NCI-H187 treated with DMSO at 0.1 percent for 48 hours (cell line): ENCODE measurements at regions not wholly inside any gene's neighbourhood (a gene's known extent, or its start where the extent isn't known, plus 50 kb on each side); places are given as distances from the start of the nearest gene placed in this dataset.

Experiments used
- DNase-seq: peaks from one replicate; lab custom pipeline; 2025; lab: John Stamatoyannopoulos, UW

DNA sequence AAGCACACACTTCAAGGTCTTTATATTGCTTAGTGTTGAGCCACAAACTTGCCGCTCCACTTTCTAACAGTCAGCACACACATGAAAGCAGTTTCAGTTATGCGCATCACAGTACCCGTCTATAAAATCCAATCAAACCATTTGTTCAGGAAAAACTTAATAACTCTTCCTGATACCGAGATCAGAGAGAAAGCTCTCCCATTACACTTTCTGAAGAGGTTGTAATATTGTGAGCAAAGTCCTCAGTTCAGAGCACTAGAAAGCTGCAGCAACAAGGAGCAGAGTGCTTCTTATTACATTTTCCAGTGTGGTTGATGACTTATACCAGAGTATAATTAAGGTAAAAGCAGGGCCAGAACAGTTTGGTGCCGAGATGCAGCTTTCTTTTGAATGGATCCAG is 102.8 kb upstream of the F3 start:
- no peak for DNase-seq

DNA sequence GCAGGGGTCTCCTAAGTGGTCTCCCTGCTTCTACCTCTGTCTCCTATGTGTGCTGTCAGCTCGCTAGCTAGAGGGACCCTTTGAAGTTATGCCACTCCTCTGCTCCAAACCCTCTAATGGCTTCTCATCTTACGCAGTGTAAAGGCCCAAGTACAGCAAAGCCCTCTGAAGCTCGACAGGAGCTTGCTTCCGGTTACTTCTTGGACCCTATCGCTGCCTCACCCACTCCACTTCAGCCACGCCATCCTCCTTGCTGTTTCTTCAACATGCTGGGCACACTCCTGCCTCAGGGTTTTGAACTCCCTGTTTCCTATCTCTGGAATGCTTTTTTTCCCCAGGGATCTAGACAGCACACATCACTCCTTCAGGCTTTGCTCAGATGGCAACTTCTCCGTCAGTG is 102.3 kb upstream of the F3 start:
- no peak for DNase-seq

DNA sequence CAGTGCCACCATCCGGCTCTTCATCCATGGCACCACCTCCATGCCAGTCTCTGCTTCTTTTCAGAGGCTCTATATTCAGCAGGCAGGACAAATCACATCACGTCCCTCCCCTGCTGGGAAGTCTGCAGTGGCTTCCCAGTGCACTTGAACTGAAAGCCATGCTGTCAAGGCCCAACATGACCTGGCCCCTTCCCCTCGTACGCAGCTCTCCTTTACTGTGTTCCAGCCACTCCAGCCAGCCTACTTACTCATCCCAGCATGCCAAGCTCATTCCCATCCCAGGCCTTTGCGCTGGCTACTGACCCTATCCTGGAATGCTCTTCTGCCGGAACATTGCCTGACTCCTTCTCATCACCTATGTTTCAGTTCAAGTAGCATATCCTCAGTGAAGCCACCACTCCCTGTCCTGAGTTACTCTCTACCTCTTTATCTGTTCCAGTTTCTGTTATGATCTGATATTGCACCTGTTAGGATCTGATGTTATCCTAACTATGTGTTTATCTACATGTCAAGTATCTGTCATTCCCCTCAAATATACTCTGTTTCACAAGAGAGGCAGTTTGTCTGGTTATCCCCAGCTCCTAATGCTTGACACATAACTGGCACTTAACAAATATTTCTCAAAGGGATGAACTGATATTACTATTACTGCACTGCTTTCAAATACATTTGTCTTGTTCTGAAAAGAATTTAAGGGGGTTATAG is 101.2 kb upstream of the F3 start:
- DNase-seq, result no peak

DNA sequence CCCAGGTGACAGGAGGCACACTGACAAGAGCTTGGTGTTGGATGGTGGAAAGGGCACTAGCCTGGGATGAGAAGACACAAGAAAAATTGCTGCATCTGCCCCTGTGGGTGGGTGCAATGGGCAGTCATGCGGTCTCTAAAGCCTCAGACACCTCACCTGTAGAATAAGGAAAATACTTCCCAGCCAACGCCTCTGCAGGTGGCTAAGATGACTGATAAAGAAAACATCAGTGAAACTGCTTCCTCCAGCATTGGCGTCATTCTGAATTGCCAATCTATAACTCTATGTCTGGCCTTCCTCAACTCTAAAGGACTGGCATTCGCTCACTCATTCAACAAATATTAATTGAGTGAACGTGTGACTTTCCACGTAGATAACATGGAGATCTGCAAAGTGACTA is 100.4 kb upstream of the F3 start:
- no peak for DNase-seq

DNA sequence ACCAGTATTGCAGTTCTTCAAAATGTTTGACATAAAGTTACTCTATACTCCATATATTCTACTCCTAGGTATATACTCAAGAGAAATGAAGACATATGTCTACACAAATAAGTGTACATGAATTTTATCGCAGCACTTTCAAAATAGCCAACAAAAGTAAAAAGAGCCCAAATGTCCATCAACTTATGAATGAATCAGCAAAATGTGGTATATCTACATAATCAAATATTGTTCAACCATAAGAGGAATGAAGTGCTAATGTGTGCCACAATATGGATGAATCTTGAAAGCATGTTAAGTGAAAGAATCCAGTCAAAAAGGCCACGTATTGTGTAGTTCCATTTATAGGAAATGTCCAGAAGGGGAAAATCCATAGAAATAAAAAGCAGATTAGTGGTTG is 98.6 kb upstream of the F3 start:
- DNase-seq, result no peak

DNA sequence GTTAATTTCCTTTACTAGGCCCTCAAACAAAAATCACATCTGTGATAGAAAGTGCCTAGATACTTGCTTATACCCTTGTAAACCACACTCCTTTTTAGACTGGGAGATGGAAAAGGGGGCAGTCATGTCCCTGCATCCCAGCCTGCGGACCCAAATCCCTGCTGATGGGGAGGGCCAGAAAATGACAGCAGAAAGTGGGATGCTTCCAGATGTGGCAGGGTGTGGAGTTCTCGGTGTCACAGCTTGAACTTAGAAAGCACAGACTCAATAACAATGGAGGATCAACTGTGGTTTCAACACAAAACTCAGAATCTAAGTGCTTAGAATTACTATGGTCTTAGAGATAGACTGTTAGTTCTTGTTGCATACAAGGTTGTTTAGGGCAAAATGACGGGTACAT is 95.6 kb upstream of the F3 start:
- DNase-seq, result no peak

DNA sequence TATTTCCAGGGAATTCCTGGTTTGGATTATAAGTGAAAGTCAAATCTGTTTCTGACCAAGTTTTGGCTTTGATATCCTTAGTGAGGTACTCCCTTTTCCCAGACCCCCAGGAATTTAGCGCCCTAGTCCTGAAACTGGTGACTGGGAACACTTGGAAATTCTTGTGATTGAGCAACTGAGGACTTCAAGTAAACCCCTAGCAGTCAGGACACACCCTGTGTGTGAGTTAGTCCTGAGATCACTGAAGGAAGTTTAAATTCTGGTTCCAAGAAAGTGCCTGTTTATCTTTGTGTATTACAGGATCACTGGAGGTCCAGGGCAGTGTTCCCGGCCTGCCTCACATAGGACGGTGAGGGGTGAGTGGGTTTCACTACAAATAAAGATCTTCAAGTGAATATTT is 95.1 kb upstream of the F3 start:
- no peak for DNase-seq

DNA sequence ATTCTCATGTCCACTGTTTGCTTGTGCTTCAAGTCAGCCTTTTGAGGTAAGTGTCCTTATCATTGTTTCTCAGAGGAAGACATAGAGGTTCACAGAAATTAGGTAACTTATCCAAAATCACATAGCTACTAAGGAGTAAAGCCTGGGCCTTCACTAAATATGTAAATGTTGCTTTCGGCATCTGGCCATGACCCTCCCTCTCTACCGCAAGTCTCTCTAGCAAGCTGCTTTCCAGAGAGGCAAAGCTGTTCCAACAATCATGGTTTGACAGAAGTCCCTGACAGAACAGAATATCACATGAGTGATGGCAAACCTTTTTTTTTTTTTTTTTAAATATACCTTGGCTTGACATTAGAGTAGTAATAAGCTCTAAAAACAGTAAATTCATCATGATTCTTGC is 94.5 kb upstream of the F3 start:
- no peak for DNase-seq

DNA sequence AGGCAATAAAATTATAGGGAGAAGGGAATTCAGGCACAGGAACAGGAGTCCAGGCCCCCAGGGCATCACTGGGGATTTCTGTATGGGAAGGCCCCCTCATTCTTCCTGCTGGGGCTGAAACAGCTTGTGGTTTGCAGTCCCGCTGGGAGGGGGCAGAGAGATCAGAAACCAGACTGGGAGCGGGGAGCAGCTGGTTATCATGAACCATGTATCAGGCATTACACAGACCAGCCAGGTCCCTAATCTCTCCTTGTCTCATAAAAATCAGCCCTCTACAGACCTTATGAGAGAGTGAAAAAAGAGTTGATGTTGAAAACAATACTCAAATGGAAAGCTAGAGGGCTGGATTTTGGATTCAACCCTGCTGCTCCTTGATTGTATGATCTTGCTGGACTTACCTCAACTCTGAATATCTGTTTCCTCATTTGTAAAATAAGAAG is 93.4 kb upstream of the F3 start:
- no peak for DNase-seq

DNA sequence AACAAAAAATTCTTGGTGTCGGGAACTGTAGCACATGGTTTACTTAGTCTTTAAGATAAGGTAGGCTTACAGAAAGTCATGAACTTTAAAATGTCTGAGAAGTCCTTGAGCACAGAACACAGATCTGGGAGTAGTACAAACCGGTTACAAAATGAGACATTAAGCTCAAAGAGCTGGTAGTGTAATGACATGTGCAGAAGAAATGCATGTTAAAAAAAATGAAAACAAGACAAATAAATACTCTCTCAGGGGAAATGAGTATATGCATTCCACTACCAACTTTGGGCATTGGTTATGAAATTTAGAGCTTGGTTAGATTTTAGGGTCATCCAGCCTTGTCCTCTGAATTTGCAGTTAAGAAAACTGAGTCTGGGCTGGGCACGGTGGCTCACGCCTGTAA is 91.5 kb upstream of the F3 start:
- no peak for DNase-seq

DNA sequence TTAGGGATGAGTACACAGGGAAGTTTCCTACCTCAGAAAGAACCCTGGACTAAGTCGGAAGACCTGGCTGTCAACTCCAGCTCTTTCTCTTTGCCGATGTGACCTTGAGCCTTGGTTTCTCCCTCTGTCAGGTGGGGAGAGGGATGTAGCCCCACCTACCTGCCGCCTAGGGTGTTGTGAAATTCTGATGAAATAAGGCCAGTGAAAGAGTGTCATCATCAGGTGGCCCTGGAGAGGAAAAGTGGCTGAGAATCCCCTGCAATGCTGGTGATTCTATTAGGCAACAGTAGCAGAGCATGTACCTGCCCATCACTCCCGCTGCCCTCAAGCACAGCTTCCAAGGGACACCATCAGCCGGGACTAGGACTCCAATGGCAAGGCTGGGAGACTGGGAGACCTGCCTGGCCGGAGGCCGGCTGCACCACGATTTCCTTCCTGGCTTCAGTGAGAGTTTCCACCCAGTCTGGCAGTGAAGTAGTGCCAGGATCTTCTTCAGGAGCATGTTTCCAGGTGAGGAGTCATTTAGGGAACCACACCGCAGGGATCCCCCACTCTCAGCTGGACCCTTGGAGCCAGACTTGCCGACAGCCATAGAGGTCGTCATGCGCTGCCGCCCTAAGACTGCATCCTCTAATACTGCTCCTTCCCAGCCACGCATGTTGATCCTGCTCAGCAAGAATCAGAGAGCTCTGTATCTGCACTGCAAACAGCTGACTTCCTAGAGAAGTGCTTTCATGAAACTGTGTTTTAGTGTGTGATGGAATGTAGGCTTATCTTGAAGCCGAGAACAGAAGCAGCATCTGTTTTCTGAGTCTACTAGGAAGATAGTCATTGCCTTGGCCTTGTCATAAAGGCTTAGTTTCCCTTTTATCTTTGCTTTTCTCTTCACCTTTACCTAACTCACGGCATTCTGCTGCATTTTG is 88.0 kb upstream of the F3 start:
- no peak for DNase-seq

DNA sequence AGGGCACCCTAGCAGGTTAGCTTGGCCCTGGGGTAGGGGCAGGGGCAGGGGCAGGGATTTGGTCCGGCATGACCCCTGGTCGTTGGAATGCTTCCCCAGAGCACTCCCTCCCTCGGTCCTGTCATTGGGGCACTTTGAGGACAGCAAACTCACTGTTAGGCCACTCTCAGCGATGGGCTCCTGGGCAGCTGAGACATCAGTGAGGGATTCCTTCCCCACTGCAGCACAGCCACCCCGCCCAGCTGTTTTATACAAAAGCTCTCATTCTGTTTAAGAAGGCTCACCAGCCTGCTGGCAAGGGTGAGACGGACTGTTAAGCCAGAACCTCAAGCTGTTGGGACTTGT is 86.9 kb upstream of the F3 start:
- no peak for DNase-seq

DNA sequence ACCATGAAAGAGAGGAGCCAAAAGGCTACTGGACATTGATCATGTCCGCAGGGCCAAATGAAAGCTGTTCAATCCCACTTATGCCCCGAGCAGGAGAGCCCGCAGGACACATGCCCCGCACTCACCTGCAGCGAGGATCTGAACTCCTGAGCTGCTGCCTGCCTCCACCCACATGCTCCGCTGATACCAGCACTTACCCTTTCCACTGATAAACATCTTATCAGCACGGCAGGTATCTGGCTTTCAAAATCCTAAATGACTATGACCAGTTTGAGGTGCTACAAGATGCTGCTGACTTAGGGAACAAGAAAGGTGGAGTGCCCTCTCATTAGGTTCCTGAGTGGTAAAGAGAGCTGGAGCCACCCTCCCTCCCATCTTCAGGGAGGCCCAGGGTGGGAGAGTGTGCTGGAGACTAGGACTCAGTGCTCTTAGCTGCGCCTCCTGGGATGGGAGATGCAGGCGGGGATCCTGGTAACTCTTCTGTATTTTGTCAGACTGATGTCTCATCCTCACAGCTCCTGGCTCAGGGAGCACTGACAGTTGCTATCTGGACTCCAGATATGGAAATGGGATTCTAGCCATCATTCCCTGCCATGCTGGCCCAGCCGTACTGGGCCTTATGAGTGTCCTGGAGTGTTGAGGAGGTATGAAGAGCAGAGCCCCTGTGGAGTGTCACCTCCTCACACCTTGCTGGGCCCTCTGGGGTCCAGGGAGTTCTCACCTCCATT is 86.4 kb upstream of the F3 start:
- DNase-seq, result no peak

DNA sequence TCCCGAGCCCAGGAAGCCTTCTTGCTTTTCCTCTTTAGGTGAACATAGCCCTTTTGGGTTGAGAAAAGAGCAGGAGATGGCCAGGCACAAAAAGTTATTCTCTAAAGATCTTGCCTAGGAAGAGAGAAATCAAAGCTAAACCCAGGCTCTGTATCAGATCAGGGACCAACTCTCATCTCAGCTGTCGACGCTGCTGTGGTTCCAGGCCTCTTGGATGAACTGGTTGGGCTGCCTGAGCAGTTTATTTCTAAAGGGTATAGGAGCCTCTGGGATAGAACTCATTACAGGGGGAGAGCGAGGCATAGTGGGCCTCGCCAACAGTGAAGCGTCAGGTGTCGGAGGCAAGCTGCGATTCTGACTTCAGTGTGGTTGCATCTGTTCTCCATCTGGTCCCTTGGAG is 82.6 kb upstream of the F3 start:
- no peak for DNase-seq

DNA sequence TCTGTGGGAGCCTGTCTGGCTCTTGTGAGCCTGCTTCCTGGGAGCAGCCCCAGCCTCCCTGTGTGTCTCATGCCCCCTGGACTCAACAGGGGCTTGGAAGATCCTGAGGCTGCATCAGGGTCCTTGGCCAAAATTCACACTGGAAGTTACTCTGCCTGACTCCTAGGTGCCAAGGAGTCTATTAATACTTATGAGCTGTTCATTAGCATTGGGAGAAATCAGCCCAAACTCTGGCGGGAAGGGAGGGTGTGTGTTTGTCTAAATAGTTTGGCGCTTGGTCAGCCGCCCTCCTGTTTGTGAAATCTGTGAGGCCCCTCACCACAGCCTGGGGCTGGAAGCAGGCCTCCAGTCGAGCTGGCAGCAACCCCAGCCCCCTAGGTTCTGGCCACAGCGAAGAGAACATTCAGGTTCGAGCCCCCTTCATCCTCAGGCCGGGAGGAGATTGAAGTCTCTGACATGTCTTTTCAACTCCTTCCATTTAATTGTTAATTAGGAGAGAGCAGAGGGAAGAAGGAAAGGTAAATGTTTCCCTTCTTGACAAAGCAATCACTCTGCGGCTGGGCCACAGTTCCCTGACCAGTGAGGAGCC is 82.1 kb upstream of the F3 start:
- no peak for DNase-seq

DNA sequence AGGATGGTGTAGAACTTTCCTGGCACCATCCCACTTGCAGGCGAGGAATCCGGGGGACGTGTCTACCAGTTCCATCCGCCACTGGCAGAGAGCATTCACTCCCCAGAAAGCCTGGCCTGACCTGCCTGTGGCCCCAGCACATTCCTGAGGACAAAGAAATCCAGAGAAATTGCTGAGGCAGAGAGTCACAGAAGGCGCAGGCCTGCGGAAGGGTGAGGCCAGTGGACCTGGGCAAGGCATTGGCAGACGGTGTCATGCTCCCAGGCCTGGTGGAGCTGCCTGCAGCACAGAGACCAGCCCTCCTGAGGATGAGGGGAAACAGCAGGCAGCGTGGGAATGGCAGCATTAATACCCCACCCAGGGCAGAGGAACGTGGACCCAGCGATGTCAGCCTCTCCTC is 81.2 kb upstream of the F3 start:
- DNase-seq, result no peak

DNA sequence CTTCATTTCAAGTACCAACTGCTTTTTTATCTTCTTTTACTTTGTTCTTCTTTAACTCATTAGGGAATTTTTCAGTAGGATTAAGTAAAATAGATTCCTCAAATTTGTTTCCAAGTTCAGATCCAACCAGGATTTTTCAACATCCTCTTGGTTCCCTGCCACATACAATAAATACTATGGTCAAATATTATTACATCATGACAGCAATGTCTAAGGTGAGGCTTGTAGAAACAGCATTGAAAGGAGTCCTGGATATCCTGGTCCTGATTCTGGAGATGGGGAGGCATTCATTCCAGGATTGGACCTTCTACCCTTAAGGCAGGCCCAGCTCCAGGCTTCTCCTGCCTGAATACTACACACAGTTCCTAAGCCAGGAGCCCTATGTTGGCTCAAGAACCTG is 80.2 kb upstream of the F3 start:
- DNase-seq, result no peak

DNA sequence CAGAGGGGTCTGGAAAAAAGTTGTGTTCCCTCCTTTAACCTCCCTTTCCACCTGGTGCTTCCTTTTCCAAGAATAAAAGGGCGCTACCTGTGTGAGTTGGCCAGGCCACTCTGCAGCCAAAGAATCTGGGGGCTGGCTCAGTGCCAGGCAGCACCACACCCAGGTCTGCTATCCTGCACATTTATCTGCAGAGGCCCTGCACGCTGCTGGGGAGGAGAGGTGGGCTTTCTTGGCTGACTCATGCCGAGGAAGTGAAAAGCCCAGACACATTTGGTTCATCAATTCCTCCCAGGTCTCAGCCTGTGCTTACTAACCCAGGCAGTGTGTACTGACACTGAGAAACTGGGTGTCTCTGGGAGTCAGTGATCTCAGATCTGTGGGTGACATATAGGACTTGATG is 79.8 kb upstream of the F3 start:
- no peak for DNase-seq

DNA sequence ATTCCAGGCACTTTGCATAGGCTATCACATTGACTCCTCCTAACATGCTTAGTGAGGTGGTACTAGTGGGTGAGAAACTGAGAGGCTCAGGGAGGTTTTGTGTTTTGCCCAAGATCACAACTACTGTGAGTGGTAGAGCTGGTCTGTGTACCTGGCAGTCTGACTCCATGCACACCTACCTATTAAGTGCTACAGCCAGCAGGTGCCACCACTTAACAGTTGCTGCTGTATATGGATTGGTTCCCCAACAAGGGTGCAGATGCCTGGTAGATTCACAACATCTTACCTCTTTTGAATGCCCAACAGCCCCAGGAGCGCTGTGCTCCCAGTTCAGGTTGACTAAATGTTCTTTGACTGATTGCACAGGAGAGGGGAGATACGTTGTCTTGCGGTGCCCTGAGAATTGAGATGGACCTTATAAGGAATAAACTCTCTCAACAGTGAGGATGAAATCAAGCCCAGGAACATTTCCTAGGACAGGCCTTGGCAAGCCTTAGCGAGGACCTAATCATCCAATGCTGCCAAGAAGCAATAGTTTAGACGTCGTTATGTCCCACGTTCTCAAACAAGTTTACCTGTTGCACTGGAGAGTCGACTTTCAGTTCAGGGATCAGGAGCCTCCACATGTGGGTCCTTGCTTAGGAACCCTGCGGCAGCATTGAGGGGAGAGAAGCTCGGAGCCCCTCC is 78.9 kb upstream of the F3 start:
- no peak for DNase-seq

DNA sequence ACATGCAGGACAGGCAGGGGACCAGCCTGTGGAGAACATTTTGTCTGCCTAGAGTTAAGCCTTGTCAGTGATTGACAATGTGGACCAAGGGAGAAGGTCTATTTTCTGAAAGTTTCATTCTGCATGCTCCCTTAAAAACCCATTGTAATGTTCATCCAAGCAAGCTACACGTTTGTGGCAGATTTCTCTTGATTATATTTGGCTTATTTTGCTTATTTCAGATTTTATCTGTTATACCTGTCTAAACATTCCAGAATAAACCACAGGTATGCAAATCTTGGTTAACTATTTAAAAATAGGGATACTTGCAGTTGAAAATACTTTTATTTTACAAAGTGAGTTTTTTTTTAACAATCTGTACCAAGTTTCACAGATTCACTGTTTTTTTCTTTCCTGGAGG is 78.2 kb upstream of the F3 start:
- DNase-seq, result no peak

DNA sequence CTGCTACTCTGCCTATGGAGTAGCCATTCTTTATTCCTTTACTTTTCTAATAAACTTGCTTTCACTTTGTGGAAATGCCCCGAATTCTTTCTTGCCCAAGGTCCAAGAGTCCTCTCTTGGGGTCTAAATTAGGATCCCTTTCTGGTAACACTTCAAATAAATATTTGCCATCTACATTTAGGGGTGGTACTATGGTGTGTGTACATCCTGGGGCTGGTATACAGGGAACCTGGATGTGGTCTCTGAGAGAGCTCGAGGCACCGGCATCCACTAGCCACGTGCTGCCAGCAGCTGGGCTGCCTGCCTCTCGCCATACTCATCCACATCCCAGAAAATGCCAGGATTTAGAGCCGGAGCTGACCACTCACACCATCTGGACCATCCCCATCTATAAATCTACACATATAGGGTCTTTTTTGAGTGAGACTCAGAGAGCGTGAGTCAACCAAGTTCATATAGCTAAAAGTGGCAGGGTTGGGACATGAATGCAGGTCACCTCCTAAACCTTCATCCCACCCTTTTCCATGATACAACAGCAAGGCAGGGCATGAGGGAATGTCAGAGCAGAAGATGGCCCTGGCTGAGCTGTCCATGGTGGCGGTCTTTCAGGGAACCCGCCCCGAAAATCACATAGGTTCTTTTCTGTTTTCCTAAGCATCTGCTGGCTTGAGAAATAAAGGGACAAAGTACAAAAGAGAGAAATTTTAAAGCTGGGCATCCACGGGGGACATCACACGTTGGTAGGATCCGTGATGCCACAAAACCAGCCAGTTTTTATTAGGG is 76.6 kb upstream of the F3 start:
- DNase-seq, result no peak
